ENCODE measurements at regions not wholly inside any gene's neighbourhood (a gene's known extent, or its start where the extent isn't known, plus 50 kb on each side); places are given as distances from the start of the nearest gene placed in this dataset. TPM values are rescaled to one million over a fixed set of nuclear protein-coding genes. Genes with fewer than 3 reads are reported as not detected.

- H2BK5ac ChIP-seq (ENCODE audit: low read depth, low read length, poor library complexity, severe bottlenecking), result no peak overlapping the region
- peaks cover 16% of the 10 kb centered on the region for H3K4me1 ChIP-seq (ENCODE audit: control insufficient read depth, insufficient read depth, low read depth, low read length)
- H3K36me3 ChIP-seq (ENCODE audit: control insufficient read depth in 1 of 2, insufficient read depth in 2 of 2, low read depth in 1 of 2, low read length in 2 of 2), result no peaks in the 10 kb centered on the region
- no peak overlapping the region for H2AK5ac ChIP-seq (ENCODE audit: low read length, severe bottlenecking)
- H3K27me3 ChIP-seq (ENCODE audit: control insufficient read depth in 1 of 2, insufficient read depth in 1 of 2, low read length in 2 of 2), result no peaks in the 10 kb centered on the region
- no peak overlapping the region for H3K23ac ChIP-seq (ENCODE audit: low read length in 2 of 2)
- H2AFZ ChIP-seq (ENCODE audit: low read depth, low read length), result no peak overlapping the region
- no peak overlapping the region for H4K8ac ChIP-seq (ENCODE audit: low read length)
- no peak overlapping the region for H3K4me3 ChIP-seq (ENCODE audit: insufficient read depth in 1 of 2, low read depth in 1 of 2, low read length in 2 of 2)
- H3K4me2 ChIP-seq (ENCODE audit: low read length, poor library complexity, severe bottlenecking), result no peak overlapping the region
- H3K9me3 ChIP-seq (ENCODE audit: control insufficient read depth, low read length), result peaks cover under 1% of the 10 kb centered on the region
- H2BK12ac ChIP-seq (ENCODE audit: low read length in 2 of 2), result no peak overlapping the region
- H3K79me1 ChIP-seq (replicated peaks; ENCODE audit: low read length, poor library complexity, severe bottlenecking), result no peaks in the 10 kb centered on the region
- H2BK15ac ChIP-seq (ENCODE audit: low read depth, poor library complexity, severe bottlenecking), result no peak overlapping the region
- H3K27ac ChIP-seq (ENCODE audit: low read length, poor library complexity, severe bottlenecking), result no peak overlapping the region
- H3K14ac ChIP-seq (ENCODE audit: low read length in 2 of 2), result no peak overlapping the region
- DNase-seq, result no peak
- H2BK120ac ChIP-seq (ENCODE audit: low read depth, low read length), result no peak overlapping the region
- 98% methylated on average over 3 of the region's 3 CpGs for WGBS
- no peak overlapping the region for H3K4ac ChIP-seq (ENCODE audit: low read depth in 1 of 2, low read length in 2 of 2)
- H3K18ac ChIP-seq (ENCODE audit: low read depth in 1 of 2, low read length in 2 of 2), result no peak overlapping the region
- no peak overlapping the region for H4K91ac ChIP-seq (ENCODE audit: low read length)
- H3K9ac ChIP-seq (ENCODE audit: low read length), result no peak overlapping the region
These were observed 52.6 kb upstream of the AKAP13 start for GRCh38 chr15:85327820-85328219.

GRCh38 chr15:85329561-85330422, 50.6 kb upstream of the AKAP13 start:
- 45% methylated on average over 19 of the region's 19 CpGs for WGBS
- H3K14ac ChIP-seq (ENCODE audit: low read length in 2 of 2), result no peak overlapping the region
- no peak overlapping the region for H2BK15ac ChIP-seq (ENCODE audit: low read depth, poor library complexity, severe bottlenecking)
- peak overlapping the region; percentile 75 for H4K91ac ChIP-seq (ENCODE audit: low read length)
- peak overlapping the region; percentile 3 for H2BK5ac ChIP-seq (ENCODE audit: low read depth, low read length, poor library complexity, severe bottlenecking)
- H3K27ac ChIP-seq (ENCODE audit: low read length, poor library complexity, severe bottlenecking), result peak overlapping the region; percentile 81
- H2AK5ac ChIP-seq (ENCODE audit: low read length, severe bottlenecking), result no peak overlapping the region
- H3K23ac ChIP-seq (ENCODE audit: low read length in 2 of 2), result peak overlapping the region in 1 of 2 experiments; percentile 18
- peak overlapping the region; percentile 38 to 66 for H2BK12ac ChIP-seq (ENCODE audit: low read length in 2 of 2)
- H4K8ac ChIP-seq (ENCODE audit: low read length), result peak overlapping the region; percentile 12
- H3K79me1 ChIP-seq (replicated peaks; ENCODE audit: low read length, poor library complexity, severe bottlenecking), result no peaks in the 10 kb centered on the region
- peak overlapping the region; percentile 21 for H2BK120ac ChIP-seq (ENCODE audit: low read depth, low read length)
- peak overlapping the region; percentile 89 for H3K9ac ChIP-seq (ENCODE audit: low read length)
- peak overlapping the region; percentile 30 for H3K4me2 ChIP-seq (ENCODE audit: low read length, poor library complexity, severe bottlenecking)
- DNase-seq, result peak; percentile 83
- H3K4me1 ChIP-seq (ENCODE audit: control insufficient read depth, insufficient read depth, low read depth, low read length), result peaks cover 20% of the 10 kb centered on the region
- peak overlapping the region; percentile 55 to 88 for H3K18ac ChIP-seq (ENCODE audit: low read depth in 1 of 2, low read length in 2 of 2)
- no peaks in the 10 kb centered on the region for H3K9me3 ChIP-seq (ENCODE audit: control insufficient read depth, low read length)
- H3K4me3 ChIP-seq (ENCODE audit: insufficient read depth in 1 of 2, low read depth in 1 of 2, low read length in 2 of 2), result peak overlapping the region in 1 of 2 experiments; percentile 83
- no peaks in the 10 kb centered on the region for H3K36me3 ChIP-seq (ENCODE audit: control insufficient read depth in 1 of 2, insufficient read depth in 2 of 2, low read depth in 1 of 2, low read length in 2 of 2)
- peak overlapping the region in 1 of 2 experiments; percentile 79 for H3K4ac ChIP-seq (ENCODE audit: low read depth in 1 of 2, low read length in 2 of 2)
- no peaks in the 10 kb centered on the region for H3K27me3 ChIP-seq (ENCODE audit: control insufficient read depth in 1 of 2, insufficient read depth in 1 of 2, low read length in 2 of 2)
- H2AFZ ChIP-seq (ENCODE audit: low read depth, low read length), result peak overlapping the region; percentile 74

Small RNA genes in the stretch of these regions (small RNA-seq; reads per million reads assigned to genes)
- not detected for gene RN7SL428P (ENCODE audit: low read depth)

Data from mesenchymal stem cell (in vitro differentiated cells and primary cell).